Renal cortical epithelial cell (primary cell): ENCODE measurements at regions not wholly inside any gene's neighbourhood (a gene's known extent, or its start where the extent isn't known, plus 50 kb on each side); places are given as distances from the start of the nearest gene placed in this dataset.

Experiments
- DNase-seq: peaks from one replicate; pipeline ENCODE4 v3.0.0-alpha.2; 2011; ENCODE audit warnings: low read depth

- no peak for DNase-seq
These were observed 252.3 kb downstream of the LY86 start for GRCh38 chr6:6840831-6841291.

- DNase-seq: no peak
These were observed 253.1 kb downstream of the LY86 start for GRCh38 chr6:6841571-6841970.

- DNase-seq: no peak
These were observed 253.8 kb downstream of the LY86 start for GRCh38 chr6:6842291-6842690.

GRCh38 chr6:6843057-6843627, 254.6 kb downstream of the LY86 start:
- peak; percentile 84 for DNase-seq

GRCh38 chr6:6843777-6844176, 255.3 kb downstream of the LY86 start:
- no peak for DNase-seq

- no peak for DNase-seq
These were observed 256.0 kb downstream of the LY86 start for GRCh38 chr6:6844530-6844929.

- no peak for DNase-seq
These were observed 257.1 kb downstream of the LY86 start for GRCh38 chr6:6845603-6846002.

GRCh38 chr6:6847591-6847990, 259.1 kb downstream of the LY86 start:
- no peak for DNase-seq

GRCh38 chr6:6851059-6851948, 256.5 kb upstream of the RREB1 start:
- peak; percentile 89 for DNase-seq

GRCh38 chr6:6851949-6852261, 255.9 kb upstream of the RREB1 start:
- no peak for DNase-seq

- DNase-seq: peak; percentile 84
These were observed 250.9 kb upstream of the RREB1 start for GRCh38 chr6:6856538-6857523.

- DNase-seq: no peak
These were observed 250.2 kb upstream of the RREB1 start for GRCh38 chr6:6857528-6857927.

- no peak for DNase-seq
These were observed 249.2 kb upstream of the RREB1 start for GRCh38 chr6:6858533-6858982.

- DNase-seq: no peak
These were observed 248.7 kb upstream of the RREB1 start for GRCh38 chr6:6859105-6859504.

- DNase-seq: no peak
These were observed 248.0 kb upstream of the RREB1 start for GRCh38 chr6:6859722-6860121.

GRCh38 chr6:6860863-6861262, 246.9 kb upstream of the RREB1 start:
- no peak for DNase-seq

GRCh38 chr6:6861351-6861894, 246.3 kb upstream of the RREB1 start:
- DNase-seq: no peak

GRCh38 chr6:6861995-6862394, 245.8 kb upstream of the RREB1 start:
- DNase-seq: no peak

GRCh38 chr6:6863970-6864639, 243.7 kb upstream of the RREB1 start:
- no peak for DNase-seq

- no peak for DNase-seq
These were observed 242.2 kb upstream of the RREB1 start for GRCh38 chr6:6865611-6866010.

GRCh38 chr6:6866656-6867403, 240.9 kb upstream of the RREB1 start:
- DNase-seq: no peak
